ENCODE measurements at regions not wholly inside any gene's neighbourhood (a gene's known extent, or its start where the extent isn't known, plus 50 kb on each side); places are given as distances from the start of the nearest gene placed in this dataset.
"Not testable (repeated sequence)": the region's sequence is repeated elsewhere in the genome, so short reads cannot be mapped to it uniquely, and the experiment has no call there.

GRCh38 chr2:62624855-62625254, 80.7 kb upstream of the EHBP1 start:
- no peak for TF ChIP-seq CTCF (IDR thresholded peaks at IDR 0.05; ENCODE audit: control extremely low read depth, extremely low read depth)
- Histone ChIP-seq H3K27ac (ENCODE audit: low read depth in 1 of 2, low read length in 1 of 2) (no peak overlapping the region), H3K4me1 (ENCODE audit: control insufficient read depth in 5 of 5, insufficient read depth in 5 of 5, low read length in 5 of 5) (no peaks in the 10 kb centered on the region), H3K4me3 (no peak overlapping the region), H3K36me3 (ENCODE audit: control insufficient read depth in 4 of 4, insufficient read depth in 4 of 4, low read length in 4 of 4) (no peaks in the 10 kb centered on the region), H3K27me3 (ENCODE audit: control insufficient read depth in 3 of 3, insufficient read depth in 3 of 3, low read length in 2 of 3) (no peaks in the 10 kb centered on the region), H3K9ac (ENCODE audit: insufficient read depth in 1 of 2, low read length in 2 of 2) (no peak overlapping the region), H3K9me3 (ENCODE audit: control insufficient read depth in 4 of 4, insufficient read depth in 3 of 4, low read length in 3 of 4) (peaks cover 0 to 3% (median 0%) of the 10 kb centered on the region in 4 donors)
- DNase-seq, result no peak
- WGBS, 2 donors, result 64 to 77% methylated on average over 3 of the region's 3 CpGs
- ATAC-seq (ENCODE audit: insufficient read depth, low FRiP score), result no peak

DNA sequence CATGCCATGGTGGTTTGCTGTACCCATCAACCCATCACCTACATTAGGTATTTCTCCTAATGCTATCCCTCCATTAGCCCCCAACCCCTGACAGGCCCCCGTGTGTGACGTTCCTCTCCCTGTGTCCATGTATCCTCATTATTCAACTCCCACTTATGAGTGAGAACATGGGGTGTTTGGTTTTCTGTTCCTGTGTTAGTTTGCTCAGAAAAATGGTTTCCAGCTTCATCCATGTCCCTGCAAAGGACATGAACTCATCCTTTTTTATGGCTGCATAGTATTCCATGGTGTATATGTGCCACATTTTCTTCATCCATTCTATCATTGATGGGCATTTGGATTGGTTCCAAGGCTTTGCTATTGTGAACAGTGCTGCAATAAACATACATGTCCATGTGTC, 89.0 kb upstream of the EHBP1 start:
- not testable (repeated sequence) for ATAC-seq (ENCODE audit: insufficient read depth, low FRiP score); H3K36me3 ChIP-seq (ENCODE audit: control insufficient read depth in 4 of 4, insufficient read depth in 4 of 4, low read length in 4 of 4); DNase-seq; H3K4me3 ChIP-seq; H3K9me3 ChIP-seq (ENCODE audit: control insufficient read depth in 4 of 4, insufficient read depth in 3 of 4, low read length in 3 of 4); H3K27me3 ChIP-seq (ENCODE audit: control insufficient read depth in 3 of 3, insufficient read depth in 3 of 3, low read length in 2 of 3); H3K9ac ChIP-seq (ENCODE audit: insufficient read depth in 1 of 2, low read length in 2 of 2); H3K27ac ChIP-seq (ENCODE audit: low read depth in 1 of 2, low read length in 1 of 2); H3K4me1 ChIP-seq (ENCODE audit: control insufficient read depth in 5 of 5, insufficient read depth in 5 of 5, low read length in 5 of 5)
- WGBS, 2 donors, result 91 to 99% methylated on average over 2 of the region's 2 CpGs

GRCh38 chr2:62611854-62612253, 93.7 kb upstream of the EHBP1 start:
- H3K9ac ChIP-seq (ENCODE audit: insufficient read depth in 1 of 2, low read length in 2 of 2), result no peak overlapping the region
- ATAC-seq (ENCODE audit: insufficient read depth, low FRiP score) (no peak), DNase-seq (no peak)
- no peak overlapping the region for H3K27ac ChIP-seq (ENCODE audit: low read depth in 1 of 2, low read length in 1 of 2)
- H3K4me1 ChIP-seq (ENCODE audit: control insufficient read depth in 5 of 5, insufficient read depth in 5 of 5, low read length in 5 of 5), result no peaks in the 10 kb centered on the region
- H3K27me3 ChIP-seq (ENCODE audit: control insufficient read depth in 3 of 3, insufficient read depth in 3 of 3, low read length in 2 of 3), result no peaks in the 10 kb centered on the region
- H3K36me3 ChIP-seq (ENCODE audit: control insufficient read depth in 4 of 4, insufficient read depth in 4 of 4, low read length in 4 of 4), result no peaks in the 10 kb centered on the region
- no peaks in the 10 kb centered on the region for H3K9me3 ChIP-seq (ENCODE audit: control insufficient read depth in 4 of 4, insufficient read depth in 3 of 4, low read length in 3 of 4)
- H3K4me3 ChIP-seq, result no peak overlapping the region
- 79 to 92% methylated on average over 2 of the region's 2 CpGs for WGBS, 2 donors
- TF ChIP-seq CTCF (IDR thresholded peaks at IDR 0.05; ENCODE audit: control extremely low read depth, extremely low read depth), result no peak

DNA sequence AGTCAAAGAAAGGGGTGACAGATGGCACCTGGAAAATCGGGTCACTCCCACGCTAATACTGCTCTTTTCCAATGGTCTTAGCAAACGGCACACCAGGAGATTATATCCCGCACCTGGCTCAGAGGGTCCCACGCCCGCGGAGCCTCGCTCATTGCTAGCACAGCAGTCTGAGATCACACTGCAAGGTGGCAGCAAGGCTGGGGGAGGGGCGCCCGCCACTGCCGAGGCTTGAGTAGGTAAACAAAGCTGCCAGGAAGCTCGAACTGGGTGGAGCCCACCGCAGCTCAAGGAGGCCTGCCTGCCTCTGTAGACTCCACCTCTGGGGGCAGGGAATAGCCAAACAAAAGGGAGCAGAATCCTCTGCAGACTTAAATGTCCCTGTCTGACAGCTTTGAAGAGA, 99.5 kb upstream of the TMEM17 start:
- not testable (repeated sequence) for ATAC-seq (ENCODE audit: insufficient read depth, low FRiP score); H3K4me3 ChIP-seq; H3K27me3 ChIP-seq (ENCODE audit: control insufficient read depth in 3 of 3, insufficient read depth in 3 of 3, low read length in 2 of 3); H3K4me1 ChIP-seq (ENCODE audit: control insufficient read depth in 5 of 5, insufficient read depth in 5 of 5, low read length in 5 of 5); H3K9me3 ChIP-seq (ENCODE audit: control insufficient read depth in 4 of 4, insufficient read depth in 3 of 4, low read length in 3 of 4); DNase-seq; H3K27ac ChIP-seq (ENCODE audit: low read depth in 1 of 2, low read length in 1 of 2); H3K9ac ChIP-seq (ENCODE audit: insufficient read depth in 1 of 2, low read length in 2 of 2); H3K36me3 ChIP-seq (ENCODE audit: control insufficient read depth in 4 of 4, insufficient read depth in 4 of 4, low read length in 4 of 4)
- WGBS, 2 donors, result 86 to 88% methylated on average over 13 of the region's 13 CpGs

GRCh38 chr2:62604336-62604735, 98.3 kb upstream of the TMEM17 start:
- no peak for TF ChIP-seq CTCF (IDR thresholded peaks at IDR 0.05; ENCODE audit: control extremely low read depth, extremely low read depth)
- H3K27ac ChIP-seq (ENCODE audit: low read depth in 1 of 2, low read length in 1 of 2), result no peak overlapping the region
- H3K9ac ChIP-seq (ENCODE audit: insufficient read depth in 1 of 2, low read length in 2 of 2), result no peak overlapping the region
- H3K4me1 ChIP-seq (ENCODE audit: control insufficient read depth in 5 of 5, insufficient read depth in 5 of 5, low read length in 5 of 5), result no peaks in the 10 kb centered on the region
- no peaks in the 10 kb centered on the region for H3K27me3 ChIP-seq (ENCODE audit: control insufficient read depth in 3 of 3, insufficient read depth in 3 of 3, low read length in 2 of 3)
- WGBS, 2 donors, result 77 to 95% methylated on average over 2 of the region's 2 CpGs
- DNase-seq (no peak), ATAC-seq (ENCODE audit: insufficient read depth, low FRiP score) (no peak)
- no peak overlapping the region for H3K4me3 ChIP-seq
- H3K9me3 ChIP-seq (ENCODE audit: control insufficient read depth in 4 of 4, insufficient read depth in 3 of 4, low read length in 3 of 4), result peaks cover 0 to 7% (median 1%) of the 10 kb centered on the region in 4 donors
- H3K36me3 ChIP-seq (ENCODE audit: control insufficient read depth in 4 of 4, insufficient read depth in 4 of 4, low read length in 4 of 4), result no peaks in the 10 kb centered on the region

Data from lung (tissue), 11 donors.